Stimulated activated naive B cell treated with anti-CD40 and anti-IgM and Interleukin-4, amounts not matched to agents 10 μg/mL and 1 μg/mL and 100 μg/mL, for 72 hours (primary cell): ENCODE measurements at regions not wholly inside any gene's neighbourhood (a gene's known extent, or its start where the extent isn't known, plus 50 kb on each side); places are given as distances from the start of the nearest gene placed in this dataset.

Source experiments
- ATAC-seq, 2 donors: fragments of 150-1000 bp; cut with Tn5 transposase; replicated peaks; 2 replicates each; pipeline ENCODE4 v1.10.0; 2021; ENCODE audit warnings: moderate library complexity in 1 of 2
- DNase-seq: peaks from one replicate; pipeline ENCODE4 v3.0.0; 2021
- H3K27ac Mint-ChIP-seq: one replicate; pipeline ENCODE4 v1.8.0; 2022; ENCODE audit warnings: mild to moderate bottlenecking, mixed read lengths
- H3K27me3 Mint-ChIP-seq, 2 donors: one replicate each; pipeline ENCODE4 v1.8.0; 2022; ENCODE audit warnings: mixed read lengths in 2 of 2
- H3K36me3 Mint-ChIP-seq, 2 donors: one replicate each; pipeline ENCODE4 v1.8.0; 2022; ENCODE audit warnings: mixed read lengths in 2 of 2, mild to moderate bottlenecking in 1 of 2
- H3K4me1 Mint-ChIP-seq, 2 donors: one replicate each; pipeline ENCODE4 v1.8.0; 2022; ENCODE audit warnings: mixed read lengths in 2 of 2, mild to moderate bottlenecking in 1 of 2
- H3K4me3 Mint-ChIP-seq, 2 donors: one replicate each; pipeline ENCODE4 v1.8.0; 2022; ENCODE audit warnings: mild to moderate bottlenecking in 2 of 2, mixed read lengths in 2 of 2, moderate library complexity in 1 of 2
- H3K9me3 Mint-ChIP-seq, 2 donors: one replicate each; pipeline ENCODE4 v1.8.0; 2022; ENCODE audit warnings: mixed read lengths in 2 of 2, mild to moderate bottlenecking in 1 of 2

- ATAC-seq (no peak), DNase-seq (no peak)
- H3K27me3 Mint-ChIP-seq = no peaks in the 10 kb centered on the region
- no peaks in the 10 kb centered on the region for H3K36me3 Mint-ChIP-seq
- H3K27ac Mint-ChIP-seq = no peak overlapping the region
- peaks cover 0 to 6% of the 10 kb centered on the region in 2 donors for H3K9me3 Mint-ChIP-seq
- H3K4me3 Mint-ChIP-seq = no peak overlapping the region
- no peaks in the 10 kb centered on the region for H3K4me1 Mint-ChIP-seq
Measured at GRCh38 chr3:148280623-148281242, 417.0 kb upstream of the AGTR1 start.

GRCh38 chr3:148289159-148289558 lies 408.5 kb upstream of the AGTR1 start:
- H3K27ac Mint-ChIP-seq = no peak overlapping the region
- DNase-seq (no peak), ATAC-seq (no peak)
- no peak overlapping the region for H3K4me3 Mint-ChIP-seq
- H3K27me3 Mint-ChIP-seq = no peaks in the 10 kb centered on the region
- H3K4me1 Mint-ChIP-seq = no peaks in the 10 kb centered on the region
- no peaks in the 10 kb centered on the region for H3K36me3 Mint-ChIP-seq
- peaks cover 0 to 3% of the 10 kb centered on the region in 2 donors for H3K9me3 Mint-ChIP-seq

GRCh38 chr3:148297013-148297412 lies 400.7 kb upstream of the AGTR1 start:
- no peak overlapping the region for H3K4me3 Mint-ChIP-seq
- H3K9me3 Mint-ChIP-seq = no peaks in the 10 kb centered on the region
- H3K4me1 Mint-ChIP-seq = peaks cover 0 to 10% of the 10 kb centered on the region in 2 donors
- H3K27me3 Mint-ChIP-seq = no peaks in the 10 kb centered on the region
- no peak for DNase-seq
- H3K36me3 Mint-ChIP-seq = no peaks in the 10 kb centered on the region
- H3K27ac Mint-ChIP-seq = no peak overlapping the region
- no peak for ATAC-seq

- H3K4me1 Mint-ChIP-seq = no peaks in the 10 kb centered on the region
- ATAC-seq (no peak), DNase-seq (no peak)
- no peak overlapping the region for H3K4me3 Mint-ChIP-seq
- H3K9me3 Mint-ChIP-seq = no peaks in the 10 kb centered on the region
- H3K27ac Mint-ChIP-seq = no peak overlapping the region
- H3K36me3 Mint-ChIP-seq = no peaks in the 10 kb centered on the region
- no peaks in the 10 kb centered on the region for H3K27me3 Mint-ChIP-seq
Measured at GRCh38 chr3:148307443-148307843, 390.3 kb upstream of the AGTR1 start.

GRCh38 chr3:148309390-148310035 lies 388.2 kb upstream of the AGTR1 start:
- Mint-ChIP-seq H3K27me3 (no peaks in the 10 kb centered on the region), H3K27ac (no peak overlapping the region), H3K36me3 (no peaks in the 10 kb centered on the region), H3K4me3 (no peak overlapping the region), H3K9me3 (no peaks in the 10 kb centered on the region), H3K4me1 (no peaks in the 10 kb centered on the region)
- DNase-seq (no peak), ATAC-seq (peak; percentile 69 to 71)

GRCh38 chr3:148315756-148316155 lies 381.9 kb upstream of the AGTR1 start:
- Mint-ChIP-seq H3K36me3 (no peaks in the 10 kb centered on the region), H3K4me3 (no peak overlapping the region), H3K27me3 (no peaks in the 10 kb centered on the region), H3K4me1 (peaks cover 3 to 5% of the 10 kb centered on the region in 2 donors), H3K27ac (no peak overlapping the region), H3K9me3 (peaks cover 3 to 4% of the 10 kb centered on the region in 2 donors)
- ATAC-seq = no peak
- no peak for DNase-seq

- Mint-ChIP-seq H3K27me3 (no peaks in the 10 kb centered on the region), H3K4me1 (peaks cover 3 to 5% of the 10 kb centered on the region in 2 donors), H3K9me3 (peaks cover 3 to 4% of the 10 kb centered on the region in 2 donors), H3K27ac (no peak overlapping the region), H3K4me3 (no peak overlapping the region), H3K36me3 (no peaks in the 10 kb centered on the region)
- no peak for ATAC-seq
- no peak for DNase-seq
Measured at GRCh38 chr3:148318240-148318639, 379.5 kb upstream of the AGTR1 start.

GRCh38 chr3:148319161-148319915 lies 378.4 kb upstream of the AGTR1 start:
- no peak for DNase-seq
- Mint-ChIP-seq H3K4me1 (peaks cover 3 to 5% of the 10 kb centered on the region in 2 donors), H3K36me3 (no peaks in the 10 kb centered on the region), H3K4me3 (peak overlapping the region in 1 of 2 donors; percentile 11), H3K9me3 (peaks cover 4 to 5% of the 10 kb centered on the region in 2 donors), H3K27me3 (no peaks in the 10 kb centered on the region), H3K27ac (no peak overlapping the region)
- peak; percentile 86 to 93 for ATAC-seq

GRCh38 chr3:148319960-148320359 lies 377.7 kb upstream of the AGTR1 start:
- Mint-ChIP-seq H3K27ac (no peak overlapping the region), H3K9me3 (peaks cover 4 to 5% of the 10 kb centered on the region in 2 donors), H3K27me3 (no peaks in the 10 kb centered on the region), H3K4me3 (no peak overlapping the region), H3K36me3 (no peaks in the 10 kb centered on the region), H3K4me1 (peaks cover 3 to 5% of the 10 kb centered on the region in 2 donors)
- no peak for ATAC-seq
- DNase-seq = no peak

- H3K27ac Mint-ChIP-seq = no peak overlapping the region
- DNase-seq = no peak
- H3K27me3 Mint-ChIP-seq = no peaks in the 10 kb centered on the region
- no peak overlapping the region for H3K4me3 Mint-ChIP-seq
- peaks cover 0 to 8% of the 10 kb centered on the region in 2 donors for H3K9me3 Mint-ChIP-seq
- no peak for ATAC-seq
- H3K36me3 Mint-ChIP-seq = no peaks in the 10 kb centered on the region
- no peaks in the 10 kb centered on the region for H3K4me1 Mint-ChIP-seq
Measured at GRCh38 chr3:148329481-148330235, 368.0 kb upstream of the AGTR1 start.

GRCh38 chr3:148330542-148330941 lies 367.2 kb upstream of the AGTR1 start:
- Mint-ChIP-seq H3K4me1 (no peaks in the 10 kb centered on the region), H3K4me3 (no peak overlapping the region), H3K27ac (no peak overlapping the region), H3K9me3 (peaks cover 4 to 9% of the 10 kb centered on the region in 2 donors), H3K36me3 (no peaks in the 10 kb centered on the region), H3K27me3 (no peaks in the 10 kb centered on the region)
- DNase-seq = no peak
- no peak for ATAC-seq

- Mint-ChIP-seq H3K4me1 (no peaks in the 10 kb centered on the region), H3K36me3 (no peaks in the 10 kb centered on the region), H3K27ac (no peak overlapping the region), H3K9me3 (peaks cover 4 to 8% of the 10 kb centered on the region in 2 donors), H3K27me3 (no peaks in the 10 kb centered on the region), H3K4me3 (no peak overlapping the region)
- no peak for DNase-seq
- no peak for ATAC-seq
Measured at GRCh38 chr3:148331081-148331846, 366.4 kb upstream of the AGTR1 start.

GRCh38 chr3:148332509-148332908 lies 365.2 kb upstream of the AGTR1 start:
- no peaks in the 10 kb centered on the region for H3K36me3 Mint-ChIP-seq
- H3K4me1 Mint-ChIP-seq = no peaks in the 10 kb centered on the region
- no peak overlapping the region for H3K27ac Mint-ChIP-seq
- H3K4me3 Mint-ChIP-seq = no peak overlapping the region
- H3K27me3 Mint-ChIP-seq = no peaks in the 10 kb centered on the region
- H3K9me3 Mint-ChIP-seq = peaks cover 4 to 8% of the 10 kb centered on the region in 2 donors
- ATAC-seq (no peak), DNase-seq (no peak)

- DNase-seq = no peak
- peaks cover 4 to 10% of the 10 kb centered on the region in 2 donors for H3K9me3 Mint-ChIP-seq
- H3K4me1 Mint-ChIP-seq = no peaks in the 10 kb centered on the region
- no peak overlapping the region for H3K27ac Mint-ChIP-seq
- no peak for ATAC-seq
- no peaks in the 10 kb centered on the region for H3K27me3 Mint-ChIP-seq
- H3K4me3 Mint-ChIP-seq = no peak overlapping the region
- no peaks in the 10 kb centered on the region for H3K36me3 Mint-ChIP-seq
Measured at GRCh38 chr3:148333091-148333490, 364.6 kb upstream of the AGTR1 start.
